Naive B cell (primary cell): ENCODE measurements at regions not wholly inside any gene's neighbourhood (a gene's known extent, or its start where the extent isn't known, plus 50 kb on each side); places are given as distances from the start of the nearest gene placed in this dataset.

ENCODE experiments used
- ATAC-seq, 2 donors: fragments of 150-1000 bp; cut with Tn5 transposase; 2 replicates each; pipeline ENCODE4 v1.10.0; 2021; ENCODE audit warnings: low read depth in 2 of 2, mild to moderate bottlenecking in 2 of 2, moderate library complexity in 2 of 2
- DNase-seq: peaks from one replicate; pipeline ENCODE4 v3.0.0; 2022
- H3K27ac Mint-ChIP-seq, 6 donors: one replicate each; pipeline ENCODE4 v1.8.0; 2020 to 2022; ENCODE audit warnings: mild to moderate bottlenecking in 6 of 6, mixed read lengths in 6 of 6, moderate library complexity in 5 of 6, inconsistent platforms in 2 of 6
- H3K27me3 Mint-ChIP-seq, 3 donors: one replicate each; pipeline ENCODE4 v1.8.0; 2021 to 2022; ENCODE audit warnings: mixed read lengths in 3 of 3, mild to moderate bottlenecking in 1 of 3
- H3K36me3 Mint-ChIP-seq, 2 donors: one replicate each; pipeline ENCODE4 v1.8.0; 2020 to 2022; ENCODE audit warnings: mixed read lengths in 2 of 2, inconsistent platforms in 1 of 2, mild to moderate bottlenecking in 1 of 2
- H3K4me1 Mint-ChIP-seq, 3 donors: one replicate each; pipeline ENCODE4 v1.8.0; 2020 to 2022; ENCODE audit warnings: mixed read lengths in 3 of 3, inconsistent platforms in 1 of 3, mild to moderate bottlenecking in 1 of 3, moderate library complexity in 1 of 3
- H3K4me3 Mint-ChIP-seq, 8 donors: one replicate each; pipeline ENCODE4 v1.8.0; 2020 to 2022; ENCODE audit warnings: mild to moderate bottlenecking in 8 of 8, mixed read lengths in 8 of 8, moderate library complexity in 8 of 8, inconsistent platforms in 2 of 8
- H3K9me3 Mint-ChIP-seq, 7 donors: one replicate each; pipeline ENCODE4 v1.8.0; 2020 to 2022; ENCODE audit warnings: mixed read lengths in 7 of 7, mild to moderate bottlenecking in 5 of 7, inconsistent platforms in 2 of 7, moderate library complexity in 1 of 7

GRCh38 chr18:28366676-28367075 lies 189.7 kb upstream of the CDH2 start:
- H3K27me3 Mint-ChIP-seq: no peaks in the 10 kb centered on the region
- no peaks in the 10 kb centered on the region for H3K36me3 Mint-ChIP-seq
- no peak overlapping the region for H3K4me3 Mint-ChIP-seq
- no peaks in the 10 kb centered on the region for H3K4me1 Mint-ChIP-seq
- peaks cover 0 to 14% (median 2%) of the 10 kb centered on the region in 7 donors for H3K9me3 Mint-ChIP-seq
- no peak for ATAC-seq
- DNase-seq: no peak
- no peak overlapping the region for H3K27ac Mint-ChIP-seq

- H3K9me3 Mint-ChIP-seq: peaks cover 0 to 14% (median 2%) of the 10 kb centered on the region in 7 donors
- H3K4me3 Mint-ChIP-seq: no peak overlapping the region
- DNase-seq (no peak), ATAC-seq (no peak)
- no peaks in the 10 kb centered on the region for H3K36me3 Mint-ChIP-seq
- no peaks in the 10 kb centered on the region for H3K27me3 Mint-ChIP-seq
- H3K4me1 Mint-ChIP-seq: no peaks in the 10 kb centered on the region
- H3K27ac Mint-ChIP-seq: no peak overlapping the region
These were observed 188.5 kb upstream of the CDH2 start for GRCh38 chr18:28365411-28365831.

- Mint-ChIP-seq H3K27me3 (no peaks in the 10 kb centered on the region), H3K4me1 (no peaks in the 10 kb centered on the region), H3K27ac (no peak overlapping the region), H3K36me3 (no peaks in the 10 kb centered on the region), H3K9me3 (peaks cover 0 to 18% (median 4%) of the 10 kb centered on the region in 7 donors), H3K4me3 (no peak overlapping the region)
- ATAC-seq (no peak), DNase-seq (no peak)
These were observed 186.2 kb upstream of the CDH2 start for GRCh38 chr18:28363124-28363523.

GRCh38 chr18:28359176-28359575 lies 182.2 kb upstream of the CDH2 start:
- H3K36me3 Mint-ChIP-seq: no peaks in the 10 kb centered on the region
- H3K27ac Mint-ChIP-seq: no peak overlapping the region
- H3K27me3 Mint-ChIP-seq: no peaks in the 10 kb centered on the region
- peaks cover 0 to 12% (median 4%) of the 10 kb centered on the region in 7 donors for H3K9me3 Mint-ChIP-seq
- H3K4me3 Mint-ChIP-seq: no peak overlapping the region
- ATAC-seq (no peak), DNase-seq (no peak)
- H3K4me1 Mint-ChIP-seq: no peaks in the 10 kb centered on the region

GRCh38 chr18:28357766-28358401 lies 181.0 kb upstream of the CDH2 start:
- no peak overlapping the region for H3K4me3 Mint-ChIP-seq
- DNase-seq: no peak
- no peak for ATAC-seq
- no peaks in the 10 kb centered on the region for H3K4me1 Mint-ChIP-seq
- no peaks in the 10 kb centered on the region for H3K27me3 Mint-ChIP-seq
- no peaks in the 10 kb centered on the region for H3K36me3 Mint-ChIP-seq
- peaks cover 0 to 8% (median 0%) of the 10 kb centered on the region in 7 donors for H3K9me3 Mint-ChIP-seq
- no peak overlapping the region for H3K27ac Mint-ChIP-seq

- Mint-ChIP-seq H3K36me3 (no peaks in the 10 kb centered on the region), H3K4me3 (no peak overlapping the region), H3K4me1 (no peaks in the 10 kb centered on the region), H3K27ac (no peak overlapping the region), H3K9me3 (peaks cover 0 to 15% (median 3%) of the 10 kb centered on the region in 7 donors), H3K27me3 (no peaks in the 10 kb centered on the region)
- DNase-seq: no peak
- ATAC-seq: no peak
These were observed 173.9 kb upstream of the CDH2 start for GRCh38 chr18:28350821-28351220.

GRCh38 chr18:28342231-28342630 lies 165.3 kb upstream of the CDH2 start:
- no peak overlapping the region for H3K27ac Mint-ChIP-seq
- DNase-seq: no peak
- no peaks in the 10 kb centered on the region for H3K36me3 Mint-ChIP-seq
- H3K4me1 Mint-ChIP-seq: no peaks in the 10 kb centered on the region
- peaks cover 0 to 9% (median 4%) of the 10 kb centered on the region in 7 donors for H3K9me3 Mint-ChIP-seq
- ATAC-seq: no peak
- no peaks in the 10 kb centered on the region for H3K27me3 Mint-ChIP-seq
- no peak overlapping the region for H3K4me3 Mint-ChIP-seq

- ATAC-seq: no peak
- Mint-ChIP-seq H3K27me3 (no peaks in the 10 kb centered on the region), H3K27ac (no peak overlapping the region), H3K4me1 (no peaks in the 10 kb centered on the region), H3K4me3 (no peak overlapping the region), H3K9me3 (peaks cover 0 to 6% (median 2%) of the 10 kb centered on the region in 7 donors), H3K36me3 (no peaks in the 10 kb centered on the region)
- no peak for DNase-seq
These were observed 161.4 kb upstream of the CDH2 start for GRCh38 chr18:28338316-28338715.

GRCh38 chr18:28334516-28334915 lies 157.6 kb upstream of the CDH2 start:
- Mint-ChIP-seq H3K27me3 (no peaks in the 10 kb centered on the region), H3K4me1 (no peaks in the 10 kb centered on the region), H3K27ac (no peak overlapping the region), H3K36me3 (no peaks in the 10 kb centered on the region), H3K9me3 (peaks cover 0 to 6% (median 0%) of the 10 kb centered on the region in 7 donors), H3K4me3 (no peak overlapping the region)
- no peak for ATAC-seq
- no peak for DNase-seq

GRCh38 chr18:28332071-28332470 lies 155.1 kb upstream of the CDH2 start:
- Mint-ChIP-seq H3K36me3 (no peaks in the 10 kb centered on the region), H3K4me1 (no peaks in the 10 kb centered on the region), H3K27me3 (no peaks in the 10 kb centered on the region), H3K4me3 (no peak overlapping the region), H3K9me3 (peaks cover 0 to 3% (median 0%) of the 10 kb centered on the region in 7 donors), H3K27ac (no peak overlapping the region)
- DNase-seq (no peak), ATAC-seq (no peak)

- ATAC-seq (no peak), DNase-seq (no peak)
- peaks cover 0 to 4% (median 0%) of the 10 kb centered on the region in 7 donors for H3K9me3 Mint-ChIP-seq
- no peaks in the 10 kb centered on the region for H3K36me3 Mint-ChIP-seq
- H3K27me3 Mint-ChIP-seq: no peaks in the 10 kb centered on the region
- no peak overlapping the region for H3K27ac Mint-ChIP-seq
- H3K4me3 Mint-ChIP-seq: no peak overlapping the region
- no peaks in the 10 kb centered on the region for H3K4me1 Mint-ChIP-seq
These were observed 154.6 kb upstream of the CDH2 start for GRCh38 chr18:28331551-28331950.

- no peak for ATAC-seq
- Mint-ChIP-seq H3K4me1 (no peaks in the 10 kb centered on the region), H3K27me3 (no peaks in the 10 kb centered on the region), H3K4me3 (no peak overlapping the region), H3K9me3 (peaks cover 0 to 23% (median 9%) of the 10 kb centered on the region in 7 donors), H3K36me3 (no peaks in the 10 kb centered on the region), H3K27ac (no peak overlapping the region)
- DNase-seq: no peak
These were observed 136.7 kb upstream of the CDH2 start for GRCh38 chr18:28313602-28314001.

- DNase-seq (no peak), ATAC-seq (no peak)
- H3K27ac Mint-ChIP-seq: no peak overlapping the region
- H3K9me3 Mint-ChIP-seq: peaks cover 0 to 15% (median 4%) of the 10 kb centered on the region in 7 donors
- H3K4me3 Mint-ChIP-seq: no peak overlapping the region
- H3K36me3 Mint-ChIP-seq: peaks cover 0 to 3% of the 10 kb centered on the region in 2 donors
- no peaks in the 10 kb centered on the region for H3K4me1 Mint-ChIP-seq
- H3K27me3 Mint-ChIP-seq: no peaks in the 10 kb centered on the region
These were observed 111.9 kb upstream of the CDH2 start for GRCh38 chr18:28288784-28289183.

- Mint-ChIP-seq H3K9me3 (peaks cover 0 to 15% (median 4%) of the 10 kb centered on the region in 7 donors), H3K27me3 (no peaks in the 10 kb centered on the region), H3K4me1 (no peaks in the 10 kb centered on the region), H3K36me3 (peaks cover 0 to 3% of the 10 kb centered on the region in 2 donors), H3K4me3 (no peak overlapping the region), H3K27ac (no peak overlapping the region)
- DNase-seq (no peak), ATAC-seq (no peak)
These were observed 110.2 kb upstream of the CDH2 start for GRCh38 chr18:28287146-28287545.

- Mint-ChIP-seq H3K27me3 (no peaks in the 10 kb centered on the region), H3K4me3 (no peak overlapping the region), H3K36me3 (peaks cover 0 to 3% of the 10 kb centered on the region in 2 donors), H3K4me1 (no peaks in the 10 kb centered on the region), H3K27ac (no peak overlapping the region), H3K9me3 (peaks cover 0 to 7% (median 2%) of the 10 kb centered on the region in 7 donors)
- ATAC-seq: no peak
- no peak for DNase-seq
These were observed 107.2 kb upstream of the CDH2 start for GRCh38 chr18:28284132-28284531.
